ENCODE measurements at regions not wholly inside any gene's neighbourhood (a gene's known extent, or its start where the extent isn't known, plus 50 kb on each side); places are given as distances from the start of the nearest gene placed in this dataset.

DNA sequence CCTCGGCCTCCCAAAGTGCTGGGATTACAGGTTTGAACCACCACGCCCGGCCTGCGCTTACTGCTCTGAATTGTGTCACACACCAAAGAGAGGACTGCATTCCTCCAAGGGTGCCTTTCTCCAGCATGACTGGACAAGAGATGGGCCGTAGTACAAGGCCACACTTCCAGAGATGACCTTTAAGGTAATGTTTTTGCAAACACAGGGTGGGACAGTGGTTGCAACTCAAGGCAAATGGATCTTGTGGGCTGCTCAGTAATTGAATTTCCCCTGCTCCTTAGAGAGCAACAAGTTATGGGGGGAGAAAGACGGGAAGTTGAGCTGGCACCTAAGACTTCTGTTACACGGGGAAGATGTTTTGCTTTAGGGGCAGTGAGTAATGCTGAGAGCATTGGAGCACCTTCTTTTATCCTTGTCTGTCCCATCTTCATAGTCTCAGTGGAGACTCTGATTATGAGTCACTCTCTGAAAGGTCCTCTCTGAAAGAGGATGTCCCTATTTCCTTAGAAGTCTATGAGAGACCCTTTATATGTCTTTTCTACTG, 66.3 kb downstream of the C11orf91 start:
- 86% methylated on average over 7 of the region's 7 CpGs for WGBS, 2 donors
- no peak for TF ChIP-seq EP300 (IDR thresholded peaks at IDR 0.05)
- TF ChIP-seq POLR2A (IDR thresholded peaks at IDR 0.05), result no peak
- TF ChIP-seq, protein P1, sequence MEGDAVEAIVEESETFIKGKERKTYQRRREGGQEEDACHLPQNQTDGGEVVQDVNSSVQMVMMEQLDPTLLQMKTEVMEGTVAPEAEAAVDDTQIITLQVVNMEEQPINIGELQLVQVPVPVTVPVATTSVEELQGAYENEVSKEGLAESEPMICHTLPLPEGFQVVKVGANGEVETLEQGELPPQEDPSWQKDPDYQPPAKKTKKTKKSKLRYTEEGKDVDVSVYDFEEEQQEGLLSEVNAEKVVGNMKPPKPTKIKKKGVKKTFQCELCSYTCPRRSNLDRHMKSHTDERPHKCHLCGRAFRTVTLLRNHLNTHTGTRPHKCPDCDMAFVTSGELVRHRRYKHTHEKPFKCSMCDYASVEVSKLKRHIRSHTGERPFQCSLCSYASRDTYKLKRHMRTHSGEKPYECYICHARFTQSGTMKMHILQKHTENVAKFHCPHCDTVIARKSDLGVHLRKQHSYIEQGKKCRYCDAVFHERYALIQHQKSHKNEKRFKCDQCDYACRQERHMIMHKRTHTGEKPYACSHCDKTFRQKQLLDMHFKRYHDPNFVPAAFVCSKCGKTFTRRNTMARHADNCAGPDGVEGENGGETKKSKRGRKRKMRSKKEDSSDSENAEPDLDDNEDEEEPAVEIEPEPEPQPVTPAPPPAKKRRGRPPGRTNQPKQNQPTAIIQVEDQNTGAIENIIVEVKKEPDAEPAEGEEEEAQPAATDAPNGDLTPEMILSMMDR (IDR thresholded peaks at IDR 0.05), result no peak
- no peak for TF ChIP-seq POLR2AphosphoS5 (IDR thresholded peaks at IDR 0.05)
- Histone ChIP-seq H3K36me3 (no peaks in the 10 kb centered on the region), H3K4me1 (peaks cover 0 to 5% (median 3%) of the 10 kb centered on the region in 4 donors), H3K4me3 (no peak overlapping the region), H3K27ac (no peak overlapping the region), H3K9me3 (peaks cover 0 to 2% (median 0%) of the 10 kb centered on the region in 4 donors), H3K27me3 (no peaks in the 10 kb centered on the region)
- DNase-seq (no peak), ATAC-seq (ENCODE audit: low FRiP score in 2 of 2) (no peak)

DNA sequence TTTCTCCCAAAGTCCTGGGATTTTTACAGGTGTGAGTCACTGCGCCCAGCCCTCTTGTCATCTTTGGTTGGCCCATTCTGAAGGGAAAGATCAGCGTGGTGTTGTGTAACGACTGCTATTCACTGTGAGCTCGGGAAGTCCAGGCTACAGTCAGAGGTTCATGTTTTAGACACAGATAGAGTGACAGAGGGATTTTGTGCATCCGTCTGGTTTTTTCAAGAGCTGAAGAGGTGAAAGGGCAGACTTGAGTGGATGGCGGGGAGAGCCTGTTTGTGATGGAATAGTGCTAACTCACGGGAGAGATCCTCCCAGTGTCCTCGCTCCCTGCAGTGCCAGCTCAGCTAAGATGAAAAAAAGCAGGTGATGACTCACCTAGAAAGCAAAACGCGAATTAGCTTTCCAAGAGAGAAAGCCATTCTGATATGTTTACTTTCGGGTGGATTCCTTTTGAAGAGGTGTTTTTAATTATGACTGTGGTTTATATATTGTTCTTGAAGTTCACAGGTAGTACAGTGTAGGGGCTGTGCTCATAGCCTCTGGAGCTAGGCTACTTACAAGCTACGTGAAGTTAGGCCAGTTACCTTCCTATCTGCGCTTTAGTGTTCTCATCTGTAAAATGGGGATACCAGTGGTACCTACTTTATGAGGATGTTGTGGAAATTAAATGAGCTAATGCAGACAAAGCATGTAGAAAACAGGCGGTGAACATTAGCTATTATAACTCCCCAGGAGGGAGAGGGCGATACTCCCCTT, 67.2 kb downstream of the C11orf91 start:
- DNase-seq (no peak), ATAC-seq (ENCODE audit: low FRiP score in 2 of 2) (no peak)
- H3K4me1 ChIP-seq, result peaks cover 0 to 5% (median 3%) of the 10 kb centered on the region in 4 donors
- TF ChIP-seq, protein P1 (IDR thresholded peaks at IDR 0.05), result no peak
- TF ChIP-seq POLR2AphosphoS5 (IDR thresholded peaks at IDR 0.05) (no peak), EP300 (IDR thresholded peaks at IDR 0.05) (no peak), POLR2A (IDR thresholded peaks at IDR 0.05) (no peak)
- no peaks in the 10 kb centered on the region for H3K27me3 ChIP-seq
- no peaks in the 10 kb centered on the region for H3K36me3 ChIP-seq
- peaks cover 0 to under 1% (median 0%) of the 10 kb centered on the region in 4 donors for H3K9me3 ChIP-seq
- no peak overlapping the region for H3K4me3 ChIP-seq
- H3K27ac ChIP-seq, result no peak overlapping the region
- 77% methylated on average over 15 of the region's 15 CpGs for WGBS, 2 donors

DNA sequence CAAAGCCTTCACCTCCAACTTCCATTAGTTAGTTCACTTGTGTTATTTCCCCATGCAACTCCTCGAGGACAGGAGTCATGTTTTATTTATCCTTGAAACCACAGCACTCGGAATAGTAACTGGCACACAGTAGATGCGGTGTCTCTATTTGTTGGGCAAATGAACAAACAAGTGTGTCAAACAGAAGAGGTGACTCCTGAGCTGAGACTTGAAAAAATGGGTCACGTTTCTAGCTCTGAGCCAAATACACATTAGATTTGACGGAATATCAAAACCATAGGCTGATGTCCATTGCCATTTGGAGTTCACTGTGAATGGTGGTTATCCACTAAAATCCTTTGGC, 68.9 kb downstream of the C11orf91 start:
- Histone ChIP-seq H3K9me3 (no peaks in the 10 kb centered on the region), H3K36me3 (no peaks in the 10 kb centered on the region), H3K27me3 (no peaks in the 10 kb centered on the region), H3K4me1 (peaks cover 0 to 5% (median 3%) of the 10 kb centered on the region in 4 donors), H3K4me3 (no peak overlapping the region), H3K27ac (no peak overlapping the region)
- no peak for DNase-seq
- WGBS, 2 donors, result 71 to 74% methylated on average over 5 of the region's 5 CpGs
- TF ChIP-seq POLR2A (IDR thresholded peaks at IDR 0.05) (no peak), EP300 (IDR thresholded peaks at IDR 0.05) (no peak), POLR2AphosphoS5 (IDR thresholded peaks at IDR 0.05) (no peak)
- TF ChIP-seq, protein P1 (IDR thresholded peaks at IDR 0.05), result no peak
- no peak for ATAC-seq (ENCODE audit: low FRiP score in 2 of 2)

DNA sequence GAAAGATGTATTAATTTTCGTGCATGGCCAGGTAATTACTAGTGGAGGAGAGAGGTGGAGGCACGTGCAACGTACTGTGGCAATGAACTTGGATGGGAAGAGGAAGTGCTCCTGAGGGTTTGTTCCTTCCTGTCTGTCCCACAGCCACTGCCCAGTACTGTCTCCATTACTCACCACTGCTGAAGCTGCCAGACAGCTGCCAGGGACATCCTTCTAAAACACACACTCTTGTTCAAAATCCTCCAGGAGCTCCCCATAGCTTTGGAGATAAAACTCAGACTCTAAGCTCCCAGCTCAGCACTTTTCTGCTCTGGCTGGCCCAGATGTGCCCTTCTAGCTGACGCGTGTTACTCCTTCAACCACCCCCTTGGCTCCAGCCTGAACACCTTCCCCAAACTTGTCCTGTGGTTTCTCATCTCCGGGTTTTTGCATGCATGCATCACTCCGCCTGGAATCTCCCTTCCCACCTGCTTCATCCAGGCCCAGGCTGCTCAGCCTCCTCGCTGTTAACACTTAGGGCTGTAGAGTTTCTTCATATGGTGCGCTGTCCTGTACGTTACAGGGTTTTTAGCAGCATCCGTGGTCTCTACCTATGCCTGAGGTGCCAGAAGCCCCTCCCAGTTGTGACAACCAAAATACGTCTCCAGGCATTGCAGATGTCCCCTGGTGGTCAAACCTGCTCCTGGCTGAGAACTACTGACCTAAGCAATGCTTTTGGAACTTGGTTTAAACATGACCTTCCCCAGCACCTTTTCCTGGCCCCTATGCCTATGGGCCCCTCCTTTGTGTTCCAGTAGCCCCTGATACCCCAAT, 69.5 kb downstream of the C11orf91 start:
- H3K4me3 ChIP-seq, result no peak overlapping the region
- WGBS, 2 donors, result 82 to 85% methylated on average over 12 of the region's 12 CpGs
- H3K9me3 ChIP-seq, result no peaks in the 10 kb centered on the region
- no peaks in the 10 kb centered on the region for H3K27me3 ChIP-seq
- no peak overlapping the region for H3K27ac ChIP-seq
- no peak for DNase-seq
- TF ChIP-seq EP300 (IDR thresholded peaks at IDR 0.05) (no peak), POLR2A (IDR thresholded peaks at IDR 0.05) (no peak), POLR2AphosphoS5 (IDR thresholded peaks at IDR 0.05) (no peak)
- TF ChIP-seq, protein P1 (IDR thresholded peaks at IDR 0.05), result no peak
- no peak for ATAC-seq (ENCODE audit: low FRiP score in 2 of 2)
- H3K36me3 ChIP-seq, result no peaks in the 10 kb centered on the region
- peaks cover 0 to 5% (median 3%) of the 10 kb centered on the region in 4 donors for H3K4me1 ChIP-seq
